A172 (cell line): ENCODE measurements at regions not wholly inside any gene's neighbourhood (a gene's known extent, or its start where the extent isn't known, plus 50 kb on each side); places are given as distances from the start of the nearest gene placed in this dataset.
"Not testable (repeated sequence)": the region's sequence is repeated elsewhere in the genome, so short reads cannot be mapped to it uniquely, and the experiment has no call there.

ENCODE experiments used
- DNase-seq: peaks from one replicate; pipeline ENCODE4 v3.0.0-alpha.2; 2015; ENCODE audit warnings: low spot score

DNA sequence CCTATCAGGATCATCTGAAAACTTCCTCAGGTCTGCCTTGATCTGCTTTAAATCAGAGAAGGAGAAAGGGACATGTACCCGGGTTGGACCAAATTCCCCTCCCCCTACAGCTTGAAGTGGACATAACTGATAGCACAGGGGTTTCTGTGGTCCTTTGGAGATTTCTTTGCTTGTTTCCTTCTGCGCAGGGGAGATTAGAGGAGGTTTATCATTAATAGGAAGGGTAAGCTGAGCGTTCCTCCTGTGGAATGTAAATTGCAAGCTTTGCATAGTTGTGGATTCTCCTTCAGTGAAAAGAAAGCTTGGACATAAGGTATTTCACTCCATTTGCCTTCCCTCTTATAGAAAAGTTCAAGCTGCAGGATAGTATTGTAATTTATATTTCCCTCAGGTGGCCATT is 936.0 kb downstream of the DIPK2A start:
- DNase-seq = not testable (repeated sequence)

DNA sequence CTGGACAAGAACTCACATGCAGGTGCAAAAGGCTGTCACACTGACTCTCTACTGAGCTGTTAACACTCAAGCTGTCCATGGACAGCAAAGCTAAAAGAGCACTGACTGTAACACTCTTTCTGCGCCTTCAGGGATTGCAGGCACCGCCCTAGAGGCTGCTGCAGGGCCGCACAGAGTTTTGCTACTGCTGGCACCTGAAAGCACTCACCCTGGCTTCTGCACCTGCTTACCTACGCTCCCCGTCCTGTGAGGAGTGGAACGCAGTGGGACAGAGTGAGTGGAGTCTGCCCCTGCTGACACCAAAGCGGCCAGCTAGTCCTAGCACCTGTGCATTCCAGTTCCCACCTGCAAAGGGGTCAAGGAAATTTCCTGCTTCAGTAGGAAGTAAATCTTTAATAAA is 941.3 kb downstream of the DIPK2A start:
- no peak for DNase-seq

DNA sequence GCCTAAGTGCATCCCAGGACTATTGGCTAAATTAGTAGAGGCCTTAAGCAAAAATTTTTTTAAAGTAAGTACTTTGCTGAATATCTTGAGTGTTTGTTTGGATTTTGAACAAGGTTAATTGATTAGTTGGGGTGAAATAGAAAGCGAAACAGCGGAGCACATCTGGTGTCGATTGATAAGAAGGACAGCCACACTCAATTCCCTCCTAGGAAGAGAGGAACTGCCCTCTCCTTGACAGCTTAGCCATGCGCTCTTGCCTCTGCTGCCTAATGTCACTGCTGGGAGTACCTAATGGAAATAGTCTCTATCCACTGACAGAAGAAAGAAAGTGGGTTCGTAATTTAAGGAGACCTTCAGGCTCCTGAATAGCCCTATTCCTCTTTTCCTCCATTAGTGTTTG is 943.6 kb downstream of the DIPK2A start:
- no peak for DNase-seq

DNA sequence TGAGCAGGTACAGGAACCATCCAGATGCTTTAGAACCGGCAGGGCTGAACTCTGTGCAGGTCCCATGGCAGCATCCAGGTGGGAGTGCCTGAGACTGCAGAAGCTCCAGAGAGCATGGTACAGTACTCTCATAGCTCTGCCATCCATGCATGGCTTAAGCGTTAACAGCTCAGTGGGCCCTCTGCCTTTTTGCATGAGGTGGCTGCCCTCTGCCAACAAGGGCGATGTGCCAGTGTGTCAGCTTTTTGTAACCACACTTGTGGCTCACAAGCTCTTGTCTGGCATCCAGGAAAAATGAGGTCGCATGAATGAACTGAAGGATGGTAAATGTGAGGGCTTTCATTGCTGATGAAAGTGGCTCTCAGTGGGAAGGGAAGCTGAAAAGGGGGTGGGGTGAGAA is 950.1 kb downstream of the DIPK2A start:
- no peak for DNase-seq

DNA sequence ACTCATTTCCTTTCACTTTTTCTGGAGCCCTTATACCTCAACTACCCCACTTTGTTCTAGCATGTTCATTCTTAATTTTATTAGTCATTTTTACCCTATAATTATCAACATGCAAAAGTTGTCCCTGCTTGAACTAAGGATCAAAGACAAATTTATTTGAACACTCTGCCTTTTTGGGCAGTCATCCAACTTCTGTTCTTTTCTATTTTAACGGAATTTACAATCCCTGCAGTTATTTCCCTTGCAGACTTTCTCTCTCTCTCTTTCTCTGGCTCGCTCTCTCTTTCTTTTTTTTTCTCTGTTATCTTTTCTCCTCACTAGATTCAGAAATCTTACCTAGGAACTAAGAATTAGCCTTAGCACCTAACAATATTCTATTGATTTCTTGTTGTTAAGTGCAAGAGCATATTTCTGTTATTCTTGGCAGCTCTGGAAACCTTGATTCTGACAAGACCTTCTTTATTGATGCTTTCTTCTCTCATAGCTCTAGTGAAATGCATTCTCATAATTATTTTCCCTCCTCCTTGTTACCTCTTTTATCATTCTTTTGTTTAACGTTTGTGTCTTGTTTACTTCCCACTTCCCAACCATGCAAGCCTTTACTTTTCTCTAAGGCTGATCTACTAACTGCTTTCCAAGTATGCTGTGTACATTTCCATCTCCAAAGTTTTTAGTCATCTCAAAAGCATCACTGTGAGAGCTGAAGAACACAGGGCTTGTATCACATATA is 951.6 kb downstream of the DIPK2A start:
- no peak for DNase-seq

DNA sequence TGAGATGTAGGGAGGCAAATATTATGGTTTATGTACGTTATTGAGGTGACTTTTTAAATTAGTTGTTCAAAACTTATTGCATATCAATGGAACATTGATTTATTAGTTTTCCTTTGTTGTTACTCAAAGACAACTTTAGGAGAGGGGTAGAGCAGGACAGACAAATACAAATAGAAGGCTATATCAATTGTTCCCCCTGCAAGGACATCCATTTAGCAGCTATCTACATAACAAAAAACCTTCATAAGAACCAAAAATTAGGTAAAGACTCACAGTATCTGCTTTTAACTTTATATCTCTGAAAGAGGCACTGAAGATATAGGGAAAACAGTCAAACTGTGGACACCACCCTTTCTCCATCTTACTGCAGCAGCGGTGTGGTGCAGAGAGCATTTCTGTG is 958.8 kb downstream of the DIPK2A start:
- DNase-seq = no peak

DNA sequence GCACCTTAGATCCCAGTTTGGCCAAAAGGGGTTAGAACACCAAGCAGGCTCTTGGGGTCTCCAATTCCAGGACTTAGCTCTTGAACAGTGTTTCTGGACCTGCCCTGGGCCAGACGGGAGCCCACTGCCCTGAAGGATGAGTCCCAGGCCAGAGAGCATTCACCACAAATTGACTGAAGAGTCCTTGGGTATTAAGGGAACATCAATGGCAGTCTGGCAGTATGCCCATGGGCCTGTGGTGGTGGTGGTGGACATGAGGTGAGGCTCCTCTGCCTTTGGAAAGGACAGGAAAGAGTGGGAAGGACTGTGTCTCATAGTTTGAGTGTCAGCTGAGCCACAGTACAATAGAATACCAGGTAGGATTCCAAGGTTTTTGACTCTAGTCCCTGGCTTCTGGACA is 960.0 kb downstream of the DIPK2A start:
- no peak for DNase-seq

DNA sequence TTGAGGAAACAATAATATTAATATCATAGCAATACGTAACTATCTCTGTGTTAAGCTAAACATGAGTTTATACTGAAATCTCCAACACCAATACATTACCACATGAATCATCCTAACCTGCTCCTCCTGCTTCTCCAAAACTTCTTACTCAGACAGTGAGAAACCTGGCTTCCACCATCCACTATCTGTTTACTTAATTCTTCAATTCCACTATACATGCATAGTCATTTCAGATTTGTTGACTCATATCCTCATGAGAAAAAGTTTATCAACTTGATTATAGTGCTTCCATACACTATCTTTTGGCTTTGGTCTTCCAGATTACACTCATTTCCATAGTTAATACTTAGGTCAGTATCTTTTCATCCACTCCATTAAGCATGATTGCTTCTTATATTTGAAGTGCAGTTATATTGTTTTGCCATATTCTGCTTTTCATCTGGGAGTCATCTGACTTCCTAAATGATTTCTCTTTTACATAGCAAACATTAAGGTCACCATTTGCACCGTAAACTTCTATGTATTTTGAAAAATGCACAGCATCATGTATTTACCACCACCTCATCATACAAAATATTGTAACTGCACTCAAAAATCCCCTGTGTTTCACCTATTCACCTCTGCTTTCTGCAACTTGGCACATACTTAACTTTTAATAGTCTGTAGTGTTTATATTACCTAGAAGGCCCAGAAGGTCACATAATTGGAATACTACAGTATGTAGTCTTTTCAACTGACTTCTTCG is 970.6 kb downstream of the DIPK2A start:
- peak; percentile 4 for DNase-seq

DNA sequence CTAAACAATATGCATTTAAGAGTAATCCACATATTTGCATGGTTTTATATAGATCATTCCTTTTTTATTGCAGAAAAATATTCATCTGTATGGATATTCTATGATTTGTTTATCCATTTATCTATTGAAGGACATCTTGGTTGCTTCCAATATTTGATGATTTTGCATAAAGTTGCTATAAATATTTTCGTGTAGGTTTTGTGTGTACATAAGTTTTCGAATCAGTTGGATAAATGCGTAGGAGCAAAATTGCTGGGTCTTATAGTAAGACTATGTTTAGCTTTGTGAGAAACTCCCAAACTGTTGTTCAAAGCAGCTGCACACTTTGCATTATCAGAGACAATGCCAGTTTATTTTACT is 971.2 kb downstream of the DIPK2A start:
- no peak for DNase-seq

DNA sequence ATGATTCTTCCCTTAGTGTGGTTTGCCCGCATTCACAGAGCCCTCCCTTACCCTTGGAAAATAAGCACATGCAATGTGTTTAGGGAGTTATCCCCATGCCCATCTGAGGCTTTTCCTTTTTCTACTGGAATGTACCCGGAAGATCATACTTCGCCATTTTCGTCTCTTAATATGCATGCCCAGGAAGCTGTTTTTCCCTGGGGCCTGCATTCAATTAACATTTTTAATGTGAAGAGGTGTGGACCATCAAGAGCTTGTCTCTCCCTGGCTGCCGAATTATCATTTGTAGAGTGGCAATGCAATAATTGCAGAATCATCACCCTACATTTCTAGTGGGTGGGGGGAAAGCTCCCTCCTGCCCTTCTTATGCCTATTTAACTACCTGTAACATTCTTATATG is 976.3 kb downstream of the DIPK2A start:
- no peak for DNase-seq

DNA sequence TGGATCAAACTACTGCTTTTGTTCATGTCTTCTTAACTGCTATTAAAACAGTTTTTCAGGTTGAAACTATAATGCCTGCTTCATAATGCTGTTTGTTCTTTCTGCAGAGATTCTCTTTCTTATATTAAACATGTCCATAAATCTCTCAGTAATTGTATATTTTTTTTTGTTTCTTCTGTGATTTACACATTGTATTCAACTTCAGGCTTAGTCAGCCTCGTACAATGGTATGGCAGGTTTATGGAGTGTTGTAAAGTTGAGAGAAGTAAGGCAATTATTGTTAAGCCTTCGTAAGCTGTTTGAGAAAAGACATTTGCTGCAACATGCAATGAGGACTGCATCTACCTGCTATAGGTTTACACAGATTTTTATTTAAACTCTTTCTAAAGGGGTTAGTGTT is 977.1 kb downstream of the DIPK2A start:
- no peak for DNase-seq

DNA sequence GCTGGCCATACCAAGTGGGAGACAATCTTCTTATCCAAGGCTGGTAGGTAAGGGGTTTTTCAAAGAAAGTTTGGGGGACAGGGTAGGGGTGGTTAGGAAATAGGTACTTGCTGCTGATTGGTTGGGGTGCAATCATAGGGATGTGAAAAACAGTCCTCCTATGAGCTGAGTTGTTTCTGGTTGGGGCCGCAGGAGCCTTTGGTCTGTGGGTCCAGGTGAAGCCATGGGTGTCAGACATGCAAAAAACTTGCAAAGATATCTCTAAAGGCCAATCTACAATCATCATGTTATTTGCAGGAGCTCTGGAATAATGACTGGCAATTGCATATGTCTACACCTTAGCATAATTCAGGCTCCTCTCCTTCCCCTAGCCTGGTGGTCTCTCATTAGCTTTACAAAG is 982.3 kb downstream of the DIPK2A start:
- no peak for DNase-seq

DNA sequence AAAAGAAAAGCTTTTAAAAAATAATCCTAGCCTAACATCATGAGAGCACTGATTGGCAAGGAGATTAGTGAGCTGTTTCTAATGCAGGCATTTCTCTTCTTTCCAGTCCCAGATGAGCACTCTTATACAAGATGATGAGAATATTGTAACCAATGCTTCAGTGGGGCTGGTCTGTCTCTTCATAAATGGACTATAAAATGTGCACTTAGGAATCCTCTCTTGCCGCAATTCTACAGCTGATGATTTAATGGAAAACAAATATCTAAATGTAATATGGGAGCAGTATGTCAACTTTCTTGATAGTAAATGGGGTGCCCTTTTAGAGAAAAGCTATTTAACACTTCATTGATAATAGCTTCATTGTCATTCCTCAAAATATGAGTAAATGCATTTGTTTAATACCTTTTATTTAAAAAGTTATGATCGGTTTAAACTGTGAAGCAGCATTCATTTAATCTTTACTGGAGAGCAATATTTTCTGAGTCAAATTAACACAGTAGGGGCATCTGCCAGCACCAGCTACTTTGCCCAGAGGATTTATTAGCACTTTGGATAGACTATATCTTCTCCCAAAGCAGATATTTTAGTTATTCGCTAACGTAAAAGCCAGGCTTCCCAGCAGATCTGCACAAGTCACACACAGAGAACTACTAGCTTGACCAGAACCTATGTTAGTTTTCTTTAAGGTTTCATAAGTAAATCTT is 985.9 kb downstream of the DIPK2A start:
- DNase-seq = no peak

DNA sequence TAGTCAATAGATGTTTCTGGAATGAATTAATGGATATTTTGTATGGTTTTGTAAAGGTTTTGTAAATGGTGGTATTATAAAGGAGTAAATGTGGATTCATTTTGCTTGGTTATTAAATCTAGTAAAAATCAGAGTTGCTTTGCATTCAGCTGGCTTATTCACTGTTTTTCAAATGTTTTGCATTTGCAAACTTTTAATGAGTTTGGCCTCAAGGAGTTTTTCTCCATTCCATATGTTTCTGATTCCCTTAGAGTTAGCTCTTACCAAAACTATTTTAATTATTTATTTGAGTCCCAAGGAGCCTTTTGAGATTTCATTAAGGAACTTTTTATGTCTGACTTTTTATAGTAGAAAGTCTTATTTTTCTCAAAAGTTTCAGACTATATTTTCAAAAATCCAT is 992.2 kb downstream of the DIPK2A start:
- DNase-seq = no peak

DNA sequence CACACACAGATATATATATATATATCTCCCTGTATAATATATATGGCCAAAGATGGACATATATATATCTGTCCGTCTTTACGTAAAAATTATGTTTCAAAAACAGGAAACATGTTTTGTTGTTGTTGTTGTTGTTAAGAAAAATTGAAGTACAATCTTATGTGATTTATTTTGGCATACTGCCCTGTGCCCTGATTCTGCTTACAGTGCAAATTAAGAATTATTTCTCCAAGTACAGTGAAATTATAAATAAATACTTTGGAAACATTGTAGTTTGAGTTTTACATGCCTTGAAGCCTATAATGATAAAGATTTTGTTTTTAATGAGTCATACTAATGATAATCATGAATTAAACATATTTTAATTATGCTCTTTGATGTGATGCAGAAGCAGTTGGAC is 994.9 kb downstream of the DIPK2A start:
- no peak for DNase-seq

DNA sequence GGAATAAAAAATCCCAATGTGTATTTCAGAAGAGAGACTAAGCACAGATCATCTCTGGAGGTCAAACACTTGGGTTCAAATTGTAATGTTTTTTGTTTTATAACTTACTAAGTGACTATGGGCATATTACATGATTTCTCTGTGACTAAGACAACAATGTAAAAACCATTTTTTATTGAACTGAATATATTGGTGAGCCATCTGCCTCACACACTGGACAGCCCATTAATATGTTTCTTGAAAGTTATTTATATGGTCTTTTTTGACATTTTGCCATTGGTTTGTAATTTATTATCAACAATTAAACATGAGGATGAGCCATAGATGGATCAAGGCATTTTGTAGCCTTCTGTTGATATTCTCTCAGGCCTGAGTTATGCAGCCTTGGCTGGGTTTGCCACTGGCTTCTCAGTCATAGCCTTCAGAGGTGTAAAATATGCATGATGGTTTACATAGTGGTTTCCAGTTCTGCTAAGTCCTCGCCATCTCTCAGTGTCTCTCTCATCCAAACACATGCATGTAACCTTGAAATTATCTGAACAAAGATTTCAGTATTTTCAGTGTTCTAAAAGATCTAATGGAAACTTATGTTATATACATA is 997.2 kb downstream of the DIPK2A start:
- no peak for DNase-seq

DNA sequence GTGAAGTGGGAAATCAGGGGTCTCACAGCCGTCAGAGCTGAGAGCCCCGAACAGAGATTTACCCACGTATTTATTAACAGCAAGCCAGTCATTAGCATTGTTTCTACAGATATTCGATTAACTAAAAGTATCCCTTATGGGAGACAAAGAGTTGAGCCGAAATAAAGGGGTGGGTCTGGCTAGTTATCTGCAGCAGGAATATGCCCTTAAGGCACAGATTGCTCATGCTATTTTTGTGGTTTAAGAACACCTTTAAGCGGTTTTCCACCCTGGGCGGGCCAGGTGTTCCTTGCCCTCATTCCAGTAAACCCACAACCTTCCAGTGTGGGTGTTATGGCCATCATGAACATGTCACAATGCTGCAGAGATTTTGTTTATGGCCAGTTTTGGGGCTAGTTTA is 1012.9 kb downstream of the DIPK2A start:
- DNase-seq = not testable (repeated sequence)

DNA sequence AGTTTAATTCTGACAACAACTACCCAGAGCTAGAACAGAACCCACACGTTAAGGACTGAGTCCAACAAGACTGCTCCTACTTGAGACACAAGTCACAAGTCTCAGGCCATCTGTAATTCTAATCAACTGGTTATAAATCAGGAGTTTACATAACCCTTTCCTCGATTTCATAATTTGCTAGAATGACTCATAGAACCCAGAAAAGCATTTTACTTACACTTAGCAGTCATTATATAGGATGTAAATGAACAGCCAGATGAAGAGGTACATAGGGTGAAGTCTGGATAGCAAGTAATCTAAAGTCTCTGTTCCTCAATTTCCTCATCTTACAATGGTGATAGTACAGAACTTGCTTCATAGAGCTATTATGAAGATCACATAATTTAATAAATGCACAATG is 1018.2 kb downstream of the DIPK2A start:
- no peak for DNase-seq

DNA sequence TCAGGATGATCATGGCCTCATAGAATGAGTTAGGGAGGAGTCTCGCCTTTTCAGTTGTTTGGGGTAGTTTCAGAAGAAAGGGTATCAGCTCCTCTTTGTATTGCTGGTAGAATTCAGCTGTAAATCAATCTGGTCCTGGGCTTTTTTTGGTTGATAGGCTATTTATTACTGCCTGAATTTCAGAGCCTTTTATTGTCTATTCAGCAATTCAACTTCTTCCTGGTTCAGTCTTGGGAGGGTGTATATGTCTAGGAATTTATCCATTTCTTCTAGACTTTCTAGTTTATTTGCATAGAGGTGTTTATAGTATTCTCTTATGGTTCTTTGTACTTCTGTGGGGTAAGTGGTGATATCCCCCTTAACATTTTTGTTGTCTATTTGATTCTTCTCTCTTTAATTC is 1024.2 kb downstream of the DIPK2A start:
- no peak for DNase-seq

DNA sequence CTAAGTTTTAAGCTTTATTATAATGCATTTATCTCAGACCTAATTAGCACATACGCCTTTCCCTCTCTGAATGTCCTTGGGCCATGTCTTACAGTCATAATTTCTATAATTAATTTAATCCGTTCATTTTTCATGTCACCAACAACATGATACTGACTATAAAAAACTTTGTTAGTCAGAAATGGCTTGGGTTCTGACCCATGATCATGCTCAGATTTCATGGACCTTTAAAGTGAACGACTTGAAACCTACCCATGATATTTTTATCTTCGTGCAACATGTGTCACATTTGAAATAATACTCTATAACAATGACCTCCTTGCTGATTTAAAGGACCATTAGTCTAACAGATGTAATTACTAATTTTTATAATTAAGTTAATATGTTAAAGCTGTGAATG is 1033.8 kb downstream of the DIPK2A start:
- DNase-seq = no peak

DNA sequence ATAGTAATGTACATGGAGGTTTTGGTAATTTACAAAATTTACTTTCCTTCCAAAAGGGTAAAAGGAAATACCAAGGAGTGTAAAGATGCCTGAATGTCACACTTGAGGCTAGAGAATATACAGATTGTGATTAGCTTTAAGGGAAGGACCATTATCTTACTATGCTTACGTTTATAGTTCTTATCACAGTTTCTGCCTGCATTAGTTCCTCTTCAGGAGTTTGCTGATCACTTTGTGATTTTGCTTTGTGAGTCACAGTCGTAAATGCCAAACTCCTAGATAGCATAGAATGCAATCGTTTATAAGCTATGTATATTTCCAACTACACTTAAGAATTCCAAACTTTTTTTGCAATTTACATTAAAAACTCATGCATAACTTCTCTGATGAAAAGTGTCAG is 1034.6 kb downstream of the DIPK2A start:
- no peak for DNase-seq

DNA sequence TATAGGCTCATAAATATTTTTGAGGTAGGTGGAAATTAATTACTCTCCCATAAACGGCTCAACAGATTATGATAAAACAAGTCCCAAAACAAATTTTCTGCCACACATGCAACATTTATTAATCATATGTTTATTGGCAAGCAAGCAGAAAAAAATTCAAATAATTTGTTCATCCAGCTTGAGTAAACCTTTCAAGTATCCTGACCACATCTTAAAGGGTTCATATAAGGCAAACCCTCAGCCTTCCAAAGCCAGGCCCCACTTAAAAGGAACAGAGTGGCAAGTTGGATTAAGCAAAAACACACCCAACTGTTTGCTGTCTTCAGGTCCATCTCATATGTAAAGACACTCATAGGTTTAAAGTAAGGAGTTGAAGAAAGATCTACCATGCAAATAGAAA is 1042.3 kb downstream of the DIPK2A start:
- DNase-seq = no peak

DNA sequence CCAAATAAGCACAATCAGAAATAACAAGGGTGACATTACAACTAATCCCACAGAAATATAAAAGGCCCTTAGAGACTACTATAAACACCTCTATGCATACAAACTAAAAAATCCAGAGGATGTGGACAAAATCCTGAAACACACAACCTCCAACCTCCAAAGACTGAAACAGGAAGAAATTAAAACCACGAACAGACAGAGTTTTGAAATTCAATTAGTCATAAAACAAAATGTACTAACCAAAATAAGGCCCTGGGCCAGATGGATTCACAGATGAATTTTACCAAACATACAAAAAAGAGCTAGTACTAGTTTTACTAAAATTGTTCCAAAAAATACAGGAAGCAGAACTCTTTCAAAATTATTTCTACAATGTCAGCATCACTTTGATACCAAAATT is 1043.6 kb downstream of the DIPK2A start:
- DNase-seq = peak; percentile 9
